Testis (tissue), 2 donors: ENCODE measurements at regions not wholly inside any gene's neighbourhood (a gene's known extent, or its start where the extent isn't known, plus 50 kb on each side); places are given as distances from the start of the nearest gene placed in this dataset.

ENCODE experiments used
- POLR2A ChIP-seq: fragments of 450-650 bp; IDR thresholded peaks from one replicate; pipeline ENCODE4 v1.6.1; 2017; ENCODE audit warnings: antibody characterized with exemption, mild to moderate bottlenecking, moderate library complexity
- TF ChIP-seq, protein P1 (sequence below), 3 experiments: fragments of 450-650 bp in 2 of 3; fragments of 200-600 bp in 1 of 3; sonication (generic) in 1 of 3; IDR thresholded peaks; one replicate each; pipeline ENCODE4 v1.5.1; 2016 to 2019; ENCODE audit warnings: antibody characterized with exemption in 3 of 3, mild to moderate bottlenecking in 2 of 3, moderate library complexity in 1 of 3

DNA sequence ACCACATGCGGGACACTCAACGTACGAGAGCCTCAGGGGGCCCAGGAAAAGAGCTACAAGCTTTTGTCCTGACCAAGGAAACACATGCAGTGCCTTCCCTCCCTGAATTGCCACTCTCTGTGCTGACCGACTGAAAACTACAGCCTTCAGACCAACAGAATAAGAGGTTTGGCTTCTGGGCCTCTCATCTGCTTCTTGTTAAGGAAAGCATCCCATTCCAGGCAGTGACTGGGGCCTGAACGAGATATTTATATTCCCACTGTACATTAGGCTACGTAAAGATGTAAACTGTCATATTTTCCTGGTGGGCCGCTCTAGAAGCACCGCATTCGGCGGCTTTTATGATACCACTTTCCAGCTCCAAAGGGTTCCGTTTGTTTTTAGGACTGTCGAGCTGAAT is 208.9 kb upstream of the TPM1 start:
- TF ChIP-seq, protein P1, sequence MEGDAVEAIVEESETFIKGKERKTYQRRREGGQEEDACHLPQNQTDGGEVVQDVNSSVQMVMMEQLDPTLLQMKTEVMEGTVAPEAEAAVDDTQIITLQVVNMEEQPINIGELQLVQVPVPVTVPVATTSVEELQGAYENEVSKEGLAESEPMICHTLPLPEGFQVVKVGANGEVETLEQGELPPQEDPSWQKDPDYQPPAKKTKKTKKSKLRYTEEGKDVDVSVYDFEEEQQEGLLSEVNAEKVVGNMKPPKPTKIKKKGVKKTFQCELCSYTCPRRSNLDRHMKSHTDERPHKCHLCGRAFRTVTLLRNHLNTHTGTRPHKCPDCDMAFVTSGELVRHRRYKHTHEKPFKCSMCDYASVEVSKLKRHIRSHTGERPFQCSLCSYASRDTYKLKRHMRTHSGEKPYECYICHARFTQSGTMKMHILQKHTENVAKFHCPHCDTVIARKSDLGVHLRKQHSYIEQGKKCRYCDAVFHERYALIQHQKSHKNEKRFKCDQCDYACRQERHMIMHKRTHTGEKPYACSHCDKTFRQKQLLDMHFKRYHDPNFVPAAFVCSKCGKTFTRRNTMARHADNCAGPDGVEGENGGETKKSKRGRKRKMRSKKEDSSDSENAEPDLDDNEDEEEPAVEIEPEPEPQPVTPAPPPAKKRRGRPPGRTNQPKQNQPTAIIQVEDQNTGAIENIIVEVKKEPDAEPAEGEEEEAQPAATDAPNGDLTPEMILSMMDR (IDR thresholded peaks at IDR 0.05): no peak
- TF ChIP-seq POLR2A: no peak
